GM21786 (cell line): ENCODE measurements at regions not wholly inside any gene's neighbourhood (a gene's known extent, or its start where the extent isn't known, plus 50 kb on each side); places are given as distances from the start of the nearest gene placed in this dataset.

ENCODE experiments used
- ATAC-seq: cut with Tn5 transposase; IDR thresholded peaks from one replicate; pipeline ENCODE4 v1.9.1; 2021; ENCODE audit not compliant: unreplicated experiment

DNA sequence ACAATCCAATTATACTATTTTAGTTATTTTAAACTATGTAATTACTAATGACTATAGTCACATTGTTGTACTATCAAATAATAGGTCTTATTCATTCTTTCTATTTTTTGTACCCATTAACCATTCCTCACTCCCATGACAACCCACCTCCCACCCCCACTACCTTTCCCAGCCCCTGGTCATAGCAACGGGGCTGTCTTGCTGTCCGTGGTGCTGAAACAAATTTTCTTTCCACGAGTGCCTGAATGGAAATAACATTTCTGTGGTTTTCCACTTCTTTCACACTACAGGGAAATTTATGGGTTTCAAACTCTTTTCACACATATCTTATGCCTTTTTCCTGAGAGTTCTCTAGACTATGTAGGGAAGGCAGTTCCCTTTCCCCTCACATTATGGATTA, 326.6 kb downstream of the PHKB start:
- ATAC-seq: no peak

GRCh38 chr16:47781673-47782072, 320.5 kb downstream of the PHKB start:
- no peak for ATAC-seq

DNA sequence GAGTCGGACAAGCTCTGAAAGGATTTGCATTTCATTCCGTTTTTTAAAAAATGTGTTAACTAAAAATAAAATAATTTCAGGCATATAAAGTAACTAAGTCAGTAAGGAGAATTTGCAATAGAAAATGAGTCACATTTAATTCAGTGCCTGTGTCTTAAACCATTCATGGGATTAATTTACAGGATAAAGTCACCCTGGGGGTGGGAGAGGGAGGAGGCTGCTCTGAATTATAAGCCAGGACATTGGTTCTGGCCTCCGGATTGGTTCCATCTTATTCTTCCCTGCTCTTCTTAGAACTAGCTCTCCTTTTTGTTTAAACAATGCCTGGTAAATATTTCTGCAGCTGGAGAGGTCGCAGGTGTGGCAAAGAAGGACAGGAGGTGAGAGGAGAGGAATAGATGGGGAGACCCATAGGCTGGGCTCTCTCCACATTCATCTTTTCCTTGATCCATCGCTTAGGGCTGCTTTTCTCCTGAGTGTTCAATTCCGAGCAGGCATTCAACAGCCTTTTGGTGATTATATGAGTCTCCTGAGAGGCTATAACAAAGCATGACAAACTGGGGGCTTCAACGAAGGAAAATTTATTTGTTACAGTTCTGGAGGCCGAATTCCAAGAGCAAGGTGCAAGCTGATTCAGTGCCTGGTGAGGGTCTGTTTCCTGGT, 319.2 kb downstream of the PHKB start:
- ATAC-seq: no peak

DNA sequence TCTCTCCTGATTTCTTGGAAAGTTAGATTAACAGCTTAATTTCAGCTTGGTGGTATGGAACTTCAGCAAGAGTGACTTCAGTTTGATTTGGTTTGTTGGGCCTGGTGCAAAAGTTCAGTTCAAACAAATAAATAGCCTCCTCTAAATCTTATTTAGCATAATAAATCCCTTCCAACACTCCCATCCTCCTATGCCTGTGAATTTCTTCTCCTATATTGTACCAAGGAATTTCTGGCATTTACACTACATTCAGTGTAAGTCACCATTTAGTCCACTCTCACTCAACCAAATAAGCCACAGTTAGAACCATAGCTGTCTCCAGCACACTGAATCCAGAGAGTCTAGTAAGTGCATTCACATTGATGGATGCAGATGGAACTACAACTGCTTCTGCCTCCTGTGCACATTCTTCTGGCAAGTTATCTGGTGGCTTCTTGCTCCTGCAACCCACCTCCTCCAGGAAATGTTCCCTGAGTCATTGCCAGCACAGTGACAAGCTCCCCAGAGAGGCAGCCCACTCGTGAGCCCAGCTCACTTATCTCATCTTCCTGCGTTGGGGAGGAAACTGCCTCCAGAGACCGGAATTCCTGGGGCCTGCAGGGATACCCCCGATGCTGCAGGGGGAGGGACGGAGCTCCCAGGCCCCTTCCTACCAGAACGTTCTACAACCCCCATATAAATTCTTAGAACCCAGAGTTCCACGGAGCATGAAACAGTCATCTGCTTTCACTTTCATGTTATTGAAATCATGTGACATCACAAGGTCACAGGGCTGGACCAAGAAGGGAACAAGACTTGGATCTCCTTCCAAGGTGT, 318.3 kb downstream of the PHKB start:
- no peak for ATAC-seq

DNA sequence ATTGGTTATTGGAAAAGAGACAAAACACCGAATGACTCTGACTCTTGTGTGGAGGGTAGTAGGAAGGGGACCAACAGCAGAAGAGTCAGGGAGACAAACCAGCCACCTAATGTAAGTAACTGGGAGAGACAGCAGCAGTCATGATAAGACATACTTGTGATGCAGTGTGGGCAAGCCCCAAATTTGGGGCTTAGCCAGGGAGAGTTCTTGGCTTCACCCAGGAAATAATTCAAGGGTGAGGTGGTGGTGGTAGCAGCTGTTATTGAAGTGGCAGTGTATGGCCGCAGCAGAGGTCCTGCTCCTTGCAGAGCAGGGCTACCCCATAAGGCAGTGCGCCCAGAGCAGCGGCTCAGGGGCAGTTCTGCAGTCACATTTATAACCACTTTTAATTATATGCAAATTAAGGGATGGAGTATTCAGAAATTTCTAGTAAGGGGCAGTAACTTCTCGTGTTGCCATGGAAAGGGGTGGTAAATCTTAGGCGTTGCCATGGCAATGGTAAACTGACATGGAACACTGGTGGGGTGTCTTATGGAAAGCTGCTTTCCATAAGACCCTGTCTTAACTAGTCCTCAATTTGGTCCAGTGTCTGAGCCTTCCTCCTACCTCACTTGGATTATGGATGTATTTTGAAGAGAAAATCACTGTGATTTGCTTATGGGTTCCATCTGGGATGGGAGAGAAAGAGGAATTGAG, 317.1 kb downstream of the PHKB start:
- ATAC-seq: no peak

GRCh38 chr16:47777220-47777619, 316.1 kb downstream of the PHKB start:
- no peak for ATAC-seq

DNA sequence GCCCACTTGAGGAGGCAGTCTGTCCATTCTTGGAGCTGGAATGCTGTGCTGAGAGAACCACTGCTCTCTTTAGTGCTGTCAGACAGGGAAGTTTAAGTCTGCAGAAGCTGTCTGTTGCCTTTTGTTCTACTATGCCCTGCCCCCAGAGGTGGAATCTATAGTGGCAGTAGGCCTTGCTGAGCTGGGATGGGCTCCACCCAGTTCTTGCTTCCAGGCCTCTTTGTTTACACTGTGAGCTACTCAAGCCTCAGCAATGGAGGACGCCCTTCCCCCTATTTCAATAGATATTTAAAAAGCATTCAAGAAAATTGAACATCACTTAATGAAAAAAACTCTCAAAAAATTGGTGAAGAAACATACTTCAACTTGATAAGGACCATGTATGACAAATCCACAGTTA, 313.5 kb downstream of the PHKB start:
- ATAC-seq: no peak

DNA sequence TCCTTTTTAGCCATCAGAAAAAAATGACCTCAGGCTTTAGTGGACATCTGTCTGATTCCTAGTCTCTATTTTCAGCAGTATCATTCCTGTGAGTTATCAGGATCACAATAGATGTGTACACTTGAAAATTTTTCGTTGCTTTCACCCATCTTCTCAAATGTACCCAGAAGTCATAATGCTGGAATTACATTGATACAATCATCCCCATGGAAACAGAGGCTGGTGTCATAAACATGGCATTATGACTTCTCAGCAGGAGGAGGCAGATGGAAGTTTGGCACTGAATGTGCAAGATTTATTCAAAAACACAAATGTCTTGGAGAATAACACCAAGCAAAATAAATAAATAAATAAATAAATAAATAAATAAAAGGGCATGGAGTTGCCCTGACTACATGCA, 292.5 kb downstream of the PHKB start:
- no peak for ATAC-seq
